Tibial nerve (tissue), 4 donors: ENCODE measurements at regions not wholly inside any gene's neighbourhood (a gene's known extent, or its start where the extent isn't known, plus 50 kb on each side); places are given as distances from the start of the nearest gene placed in this dataset.
"Not testable (repeated sequence)": the region's sequence is repeated elsewhere in the genome, so short reads cannot be mapped to it uniquely, and the experiment has no call there.

ENCODE experiments used
- DNase-seq, 2 donors: peaks; one replicate each; pipeline ENCODE4 v3.0.0-alpha.2; 2019; ENCODE audit warnings: low spot score in 2 of 2
- H3K27ac ChIP-seq, 4 donors: fragments of 200-600 bp; sonication (generic) in 3 of 4; one replicate each; pipeline ENCODE4 v1.5.1; 2017 to 2019; ENCODE audit warnings: mild to moderate bottlenecking in 1 of 4
- H3K27me3 ChIP-seq, 2 donors: fragments of 200-600 bp; sonication (generic) in 1 of 2; one replicate each; pipeline versions ENCODE4 v1.5.1 to v1.6.0; 2017 to 2019
- H3K36me3 ChIP-seq, 3 donors: fragments of 200-600 bp; sonication (generic); one replicate each; pipeline ENCODE4 v1.5.1; 2018 to 2019
- H3K4me1 ChIP-seq, 4 donors: fragments of 200-600 bp; sonication (generic) in 3 of 4; one replicate each; pipeline ENCODE4 v1.5.1; 2017 to 2019
- H3K4me3 ChIP-seq, 4 donors: fragments of 200-600 bp; sonication (generic) in 3 of 4; one replicate each; pipeline ENCODE4 v1.5.1; 2017 to 2019; ENCODE audit warnings: mild to moderate bottlenecking in 1 of 4, moderate library complexity in 1 of 4
- H3K9me3 ChIP-seq, 4 donors: fragments of 200-600 bp; sonication (generic) in 3 of 4; one replicate each; pipeline ENCODE4 v1.5.1; 2017 to 2019
- CTCF ChIP-seq, 5 experiments: fragments of 200-600 bp in 3 of 5; fragments of 450-650 bp in 2 of 5; sonication (generic) in 3 of 5; IDR thresholded peaks; one replicate each; pipeline ENCODE4 v1.5.1; 2016 to 2019; ENCODE audit warnings: antibody characterized with exemption in 5 of 5, mild to moderate bottlenecking in 3 of 5, moderate library complexity in 2 of 5
- EP300 ChIP-seq, 2 donors: sonication (generic); formaldehyde crosslinking; IDR thresholded peaks; one replicate each; pipeline ENCODE4 v1.6.1; 2017; ENCODE audit warnings: antibody characterized with exemption in 2 of 2, mild to moderate bottlenecking in 1 of 2
- POLR2A ChIP-seq, 2 donors: fragments of 450-650 bp; IDR thresholded peaks; one replicate each; pipeline ENCODE4 v1.6.1; 2017; ENCODE audit warnings: antibody characterized with exemption in 2 of 2, mild to moderate bottlenecking in 2 of 2, moderate library complexity in 2 of 2
- WGBS, 2 donors: methylation state at CpG; one replicate each; pipeline ENCODE4 v1.1.5; 2018; 5-methylcytosine and 5-hydroxymethylcytosine counted together

GRCh38 chr15:99493461-99493860 is 72.3 kb upstream of the MEF2A start:
- 94 to 96% methylated on average over 11 of the region's 11 CpGs for WGBS, 2 donors
- Histone ChIP-seq H3K4me3 (no peak overlapping the region), H3K36me3 (no peaks in the 10 kb centered on the region), H3K27ac (no peak overlapping the region), H3K27me3 (no peaks in the 10 kb centered on the region), H3K4me1 (peaks cover 0 to 9% (median 3%) of the 10 kb centered on the region in 4 donors), H3K9me3 (no peaks in the 10 kb centered on the region)
- no peak for DNase-seq
- TF ChIP-seq CTCF (IDR thresholded peaks at IDR 0.05) (no peak), POLR2A (IDR thresholded peaks at IDR 0.05) (no peak), EP300 (IDR thresholded peaks at IDR 0.05) (no peak)

- 92 to 98% methylated on average over 6 to 30 of the region's 40 CpGs for WGBS, 2 donors
- H3K27ac ChIP-seq, H3K4me1 ChIP-seq, H3K27me3 ChIP-seq, H3K9me3 ChIP-seq, H3K36me3 ChIP-seq, H3K4me3 ChIP-seq, DNase-seq: not testable (repeated sequence)
Observed at GRCh38 chr15:99494536-99495233, 71.1 kb upstream of the MEF2A start.

DNA sequence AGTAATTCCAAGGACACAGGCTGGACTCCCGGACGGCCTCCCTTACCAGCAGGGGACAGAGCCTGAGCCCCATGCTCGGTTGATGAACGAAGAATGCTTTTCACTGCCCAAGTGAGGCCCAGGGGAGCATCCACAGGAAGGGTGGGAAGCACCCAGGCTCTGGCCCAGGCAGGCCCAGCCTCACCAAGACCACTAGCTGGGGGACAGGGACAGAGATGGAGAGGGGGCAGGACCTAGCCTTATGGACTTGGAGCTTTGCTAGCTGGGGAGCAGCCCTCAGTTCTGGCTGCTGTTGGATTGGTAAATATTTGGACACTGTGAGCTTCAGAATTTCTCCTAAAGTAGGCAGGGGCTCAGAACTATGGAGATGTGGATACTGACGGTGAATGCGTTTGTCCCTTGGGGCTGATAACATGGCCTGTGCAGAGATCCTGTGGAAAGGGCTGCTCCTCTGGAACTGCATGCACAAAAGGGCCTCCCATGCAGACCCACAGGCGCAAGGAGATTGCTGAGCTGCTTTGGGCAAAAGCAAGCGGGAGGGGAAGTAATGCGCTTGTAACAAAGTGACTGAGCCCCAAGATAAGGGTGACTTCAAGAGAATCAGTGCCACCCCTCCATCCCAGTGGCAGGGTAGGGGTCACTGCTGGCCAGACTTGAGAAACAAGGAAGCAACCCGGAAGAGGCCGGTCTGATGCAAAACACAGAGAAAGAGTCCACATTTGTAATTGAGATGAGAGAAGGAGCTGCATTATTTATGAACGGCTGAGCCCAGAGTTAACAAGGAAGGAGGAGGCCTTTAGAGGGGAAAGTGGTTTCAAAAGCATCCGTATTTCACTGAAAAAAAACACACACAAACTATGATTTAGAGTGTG is 70.1 kb upstream of the MEF2A start:
- no peak for TF ChIP-seq CTCF (IDR thresholded peaks at IDR 0.05)
- no peak for TF ChIP-seq EP300 (IDR thresholded peaks at IDR 0.05)
- no peak for TF ChIP-seq POLR2A (IDR thresholded peaks at IDR 0.05)
- peak overlapping the region in 2 of 4 donors; percentile 8 to 63 for H3K27ac ChIP-seq
- H3K27me3 ChIP-seq: no peaks in the 10 kb centered on the region
- 45 to 53% methylated on average over 12 to 13 of the region's 13 CpGs for WGBS, 2 donors
- H3K4me3 ChIP-seq: no peak overlapping the region
- H3K4me1 ChIP-seq: peaks cover 0 to 9% (median 3%) of the 10 kb centered on the region in 4 donors
- DNase-seq: no peak
- no peaks in the 10 kb centered on the region for H3K9me3 ChIP-seq
- H3K36me3 ChIP-seq: no peaks in the 10 kb centered on the region

DNA sequence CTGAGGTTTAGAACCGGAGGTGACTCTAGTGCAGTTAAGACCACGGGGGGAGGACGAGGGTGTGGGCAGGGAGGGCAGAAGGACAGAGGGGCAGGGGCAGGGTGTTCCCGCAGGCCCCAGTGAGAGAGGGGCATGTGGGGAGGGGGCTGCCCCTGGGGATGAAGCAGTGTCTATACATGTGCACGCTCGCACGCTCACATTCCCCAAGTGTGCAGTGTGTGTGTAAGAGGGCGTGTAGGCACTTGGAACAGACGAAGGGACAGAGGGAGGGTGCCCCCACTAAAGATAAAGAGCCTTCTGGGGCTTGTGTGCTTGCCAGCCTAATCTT is 69.5 kb upstream of the MEF2A start:
- Histone ChIP-seq H3K4me1 (peaks cover 0 to 9% (median 3%) of the 10 kb centered on the region in 4 donors), H3K27ac (peak overlapping the region in 2 of 4 donors; percentile 8 to 63), H3K4me3 (no peak overlapping the region), H3K9me3 (no peaks in the 10 kb centered on the region), H3K36me3 (no peaks in the 10 kb centered on the region), H3K27me3 (no peaks in the 10 kb centered on the region)
- no peak for DNase-seq
- no peak for TF ChIP-seq CTCF (IDR thresholded peaks at IDR 0.05)
- no peak for TF ChIP-seq EP300 (IDR thresholded peaks at IDR 0.05)
- no peak for TF ChIP-seq POLR2A (IDR thresholded peaks at IDR 0.05)
- 48 to 51% methylated on average over 9 of the region's 9 CpGs for WGBS, 2 donors

- no peaks in the 10 kb centered on the region for H3K27me3 ChIP-seq
- H3K36me3 ChIP-seq: no peaks in the 10 kb centered on the region
- peaks cover 0 to 12% (median 1%) of the 10 kb centered on the region in 4 donors for H3K4me1 ChIP-seq
- 78 to 88% methylated on average over 4 of the region's 4 CpGs for WGBS, 2 donors
- TF ChIP-seq POLR2A (IDR thresholded peaks at IDR 0.05): no peak
- no peak for TF ChIP-seq EP300 (IDR thresholded peaks at IDR 0.05)
- TF ChIP-seq CTCF (IDR thresholded peaks at IDR 0.05): no peak
- no peak overlapping the region for H3K27ac ChIP-seq
- H3K9me3 ChIP-seq: no peaks in the 10 kb centered on the region
- DNase-seq: no peak
- no peak overlapping the region for H3K4me3 ChIP-seq
Observed at GRCh38 chr15:99502182-99502581, 63.6 kb upstream of the MEF2A start.
